H9 (cell line): ENCODE measurements at regions not wholly inside any gene's neighbourhood (a gene's known extent, or its start where the extent isn't known, plus 50 kb on each side); places are given as distances from the start of the nearest gene placed in this dataset.

Source experiments
- DNase-seq: peaks from one replicate; pipeline ENCODE4 v3.0.0-alpha.2; 2017
- H2AFZ ChIP-seq: one replicate; pipeline ENCODE4 v1.6.1; 2013; ENCODE audit warnings: mild to moderate bottlenecking, low read length, control low read depth, moderate library complexity
- H2AK5ac ChIP-seq: 2 replicates; pipeline ENCODE4 v1.6.1; 2013; ENCODE audit warnings: low read length, control low read depth, mixed read lengths; ENCODE audit not compliant: insufficient read length
- H2BK120ac ChIP-seq: one replicate; pipeline ENCODE4 v1.6.1; 2013; ENCODE audit warnings: low read depth, mild to moderate bottlenecking, low read length, control low read depth, inconsistent platforms; ENCODE audit not compliant: poor library complexity, severe bottlenecking
- H2BK12ac ChIP-seq: 2 replicates; pipeline ENCODE4 v1.6.1; 2013; ENCODE audit warnings: low read length, control low read depth, mixed read lengths, low read depth; ENCODE audit not compliant: insufficient read length
- H2BK15ac ChIP-seq: 2 replicates; pipeline ENCODE4 v1.6.1; 2013; ENCODE audit warnings: low read depth, low read length, control low read depth
- H2BK20ac ChIP-seq: one replicate; pipeline ENCODE4 v1.6.1; 2013; ENCODE audit warnings: low read depth, mild to moderate bottlenecking, low read length, control low read depth, inconsistent platforms; ENCODE audit not compliant: poor library complexity, severe bottlenecking
- H2BK5ac ChIP-seq: 2 replicates; pipeline ENCODE4 v1.6.1; 2013; ENCODE audit warnings: low read length, control low read depth, mixed read lengths; ENCODE audit not compliant: insufficient read length
- H3K14ac ChIP-seq: 2 replicates; pipeline ENCODE4 v1.6.1; 2013; ENCODE audit warnings: low read length, control low read depth; ENCODE audit not compliant: insufficient read depth
- H3K18ac ChIP-seq: 2 replicates; pipeline ENCODE4 v1.6.1; 2013; ENCODE audit warnings: low read depth, mild to moderate bottlenecking, mixed read lengths, low read length, control low read depth; ENCODE audit not compliant: insufficient read length
- H3K23ac ChIP-seq: 2 replicates; pipeline ENCODE4 v1.6.1; 2013; ENCODE audit warnings: low read length, control low read depth, mixed read lengths, low read depth; ENCODE audit not compliant: insufficient read length
- H3K23me2 ChIP-seq: 2 replicates; pipeline ENCODE4 v1.6.1; 2013; ENCODE audit warnings: low read depth, mild to moderate bottlenecking, mixed read lengths, low read length, control low read depth; ENCODE audit not compliant: insufficient read length, poor library complexity, severe bottlenecking
- H3K27ac ChIP-seq: 2 replicates; pipeline ENCODE4 v1.5.1; 2013; ENCODE audit warnings: low read length, control low read depth, mixed read lengths, low read depth; ENCODE audit not compliant: insufficient read length
- H3K27me3 ChIP-seq: 2 replicates; pipeline ENCODE4 v1.6.1; 2013; ENCODE audit warnings: low read length, control low read depth, inconsistent platforms; ENCODE audit not compliant: insufficient read depth
- H3K4ac ChIP-seq: 2 replicates; pipeline ENCODE4 v1.6.1; 2013; ENCODE audit warnings: low read depth, mild to moderate bottlenecking, control low read depth, inconsistent platforms, low read length, moderate library complexity
- H3K4me1 ChIP-seq: 2 replicates; pipeline ENCODE4 v1.6.1; 2013; ENCODE audit warnings: low read length, control low read depth, inconsistent platforms; ENCODE audit not compliant: insufficient read depth
- H3K4me2 ChIP-seq: 2 replicates; pipeline ENCODE4 v1.6.1; 2013; ENCODE audit warnings: low read length, control low read depth, mixed read lengths; ENCODE audit not compliant: insufficient read length, insufficient read depth
- H3K56ac ChIP-seq: 2 replicates; pipeline ENCODE4 v1.6.1; 2013; ENCODE audit warnings: low read depth, mild to moderate bottlenecking, mixed read lengths, low read length, control low read depth; ENCODE audit not compliant: insufficient read length
- H3K79me1 ChIP-seq: 2 replicates; pipeline ENCODE4 v1.6.1; 2013; ENCODE audit warnings: low read depth, mild to moderate bottlenecking, moderate library complexity, low read length, control low read depth, inconsistent platforms; ENCODE audit not compliant: insufficient read depth, poor library complexity, severe bottlenecking
- H3K79me2 ChIP-seq: 2 replicates; pipeline ENCODE4 v1.6.1; 2013; ENCODE audit warnings: low read length, control low read depth, inconsistent platforms; ENCODE audit not compliant: insufficient read depth
- H3K9ac ChIP-seq: 2 replicates; pipeline ENCODE4 v1.6.1; 2013; ENCODE audit warnings: low read length, control low read depth, mixed read lengths; ENCODE audit not compliant: insufficient read length; ENCODE audit errors: extremely low read depth
- H3K9me3 ChIP-seq: one replicate; pipeline ENCODE4 v1.6.1; 2013; ENCODE audit warnings: low read depth, low read length, inconsistent platforms; ENCODE audit not compliant: control insufficient read depth
- H3T11ph ChIP-seq: one replicate; pipeline ENCODE4 v1.6.1; 2013; ENCODE audit warnings: mild to moderate bottlenecking, low read length, control low read depth, inconsistent platforms
- H4K20me1 ChIP-seq: one replicate; pipeline ENCODE4 v1.6.1; 2013; ENCODE audit not compliant: control insufficient read depth, insufficient read length, insufficient read depth
- H4K5ac ChIP-seq: 2 replicates; pipeline ENCODE4 v1.6.1; 2013; ENCODE audit warnings: low read depth, mild to moderate bottlenecking, mixed read lengths, low read length, control low read depth; ENCODE audit not compliant: insufficient read length
- H4K8ac ChIP-seq: replicated peaks from 2 replicates; pipeline ENCODE4 v1.6.1; 2013; ENCODE audit warnings: low read length, control low read depth, mixed read lengths, low read depth; ENCODE audit not compliant: insufficient read length
- H4K91ac ChIP-seq: 2 replicates; pipeline ENCODE4 v1.6.1; 2013; ENCODE audit warnings: low read depth, mild to moderate bottlenecking, moderate library complexity, mixed read lengths, low read length, control low read depth; ENCODE audit not compliant: insufficient read length
- H3K27ac Mint-ChIP-seq, 3 experiments: 2 replicates in 2 of 3; 3 replicates in 1 of 3; pipeline ENCODE4 v1.8.0; 2020 to 2021; ENCODE audit warnings: mixed read lengths in 3 of 3, mild to moderate bottlenecking in 1 of 3, moderate library complexity in 1 of 3
- H3K27me3 Mint-ChIP-seq: 2 replicates; pipeline ENCODE4 v1.8.0; 2021; ENCODE audit warnings: low read depth, mild to moderate bottlenecking, moderate library complexity, mixed read lengths
- H3K36me3 Mint-ChIP-seq, 3 experiments: 2 replicates in 2 of 3; 3 replicates in 1 of 3; pipeline ENCODE4 v1.8.0; 2020 to 2021; ENCODE audit warnings: low read depth in 3 of 3, mixed read lengths in 3 of 3; ENCODE audit not compliant: insufficient read depth in 1 of 3
- H3K4me1 Mint-ChIP-seq, 2 experiments: 2 replicates each; pipeline ENCODE4 v1.8.0; 2020; ENCODE audit warnings: mixed read lengths in 2 of 2
- H3K4me3 Mint-ChIP-seq, 2 experiments: 2 replicates in 1 of 2; 3 replicates in 1 of 2; pipeline ENCODE4 v1.8.0; 2020 to 2021; ENCODE audit warnings: mild to moderate bottlenecking in 2 of 2, mixed read lengths in 2 of 2, moderate library complexity in 1 of 2
- H3K9me3 Mint-ChIP-seq, 2 experiments: 2 replicates in 1 of 2; 3 replicates in 1 of 2; pipeline ENCODE4 v1.8.0; 2020; ENCODE audit warnings: mild to moderate bottlenecking in 2 of 2, mixed read lengths in 2 of 2, moderate library complexity in 1 of 2
- TF ChIP-seq, protein P1 (sequence below): fragments of 200-600 bp; sonication (generic); conservative IDR thresholded peaks from 3 replicates; pipeline ENCODE4 v1.8.0; 2021; ENCODE audit warnings: antibody characterized with exemption, mild to moderate bottlenecking

- Histone ChIP-seq H3K4me2 (no peak overlapping the region), H3K79me2 (no peaks in the 10 kb centered on the region), H4K20me1 (no peaks in the 10 kb centered on the region), H2BK5ac (no peak overlapping the region), H3K4ac (no peak overlapping the region), H3K18ac (no peak overlapping the region), H3T11ph (no peak overlapping the region), H2BK12ac (no peak overlapping the region), H3K14ac (no peak overlapping the region), H3K9ac (no peak overlapping the region), H3K56ac (no peak overlapping the region), H2BK20ac (no peak overlapping the region), H4K5ac (no peak overlapping the region), H2BK120ac (no peak overlapping the region), H3K27ac (no peak overlapping the region), H3K23ac (no peak overlapping the region), H2BK15ac (no peak overlapping the region), H2AFZ (no peak overlapping the region), H3K4me1 (peaks cover 2% of the 10 kb centered on the region; the same call in 1 of the 2 replicates), H3K23me2 (no peaks in the 10 kb centered on the region), H3K27me3 (no peaks in the 10 kb centered on the region), H4K8ac (no peak overlapping the region), H3K79me1 (no peaks in the 10 kb centered on the region), H3K9me3 (peaks cover 4% of the 10 kb centered on the region), H4K91ac (no peak overlapping the region), H2AK5ac (no peak overlapping the region)
- Mint-ChIP-seq H3K9me3 (peaks cover 12 to 18% of the 10 kb centered on the region in 2 experiments), H3K4me3 (no peak overlapping the region), H3K4me1 (no peaks in the 10 kb centered on the region), H3K27ac (no peak overlapping the region), H3K36me3 (peaks cover 10 to 16% (median 13%) of the 10 kb centered on the region in 3 experiments; a peak in 6 of 7 replicates), H3K27me3 (no peaks in the 10 kb centered on the region)
- DNase-seq, result no peak
- TF ChIP-seq, protein P1, sequence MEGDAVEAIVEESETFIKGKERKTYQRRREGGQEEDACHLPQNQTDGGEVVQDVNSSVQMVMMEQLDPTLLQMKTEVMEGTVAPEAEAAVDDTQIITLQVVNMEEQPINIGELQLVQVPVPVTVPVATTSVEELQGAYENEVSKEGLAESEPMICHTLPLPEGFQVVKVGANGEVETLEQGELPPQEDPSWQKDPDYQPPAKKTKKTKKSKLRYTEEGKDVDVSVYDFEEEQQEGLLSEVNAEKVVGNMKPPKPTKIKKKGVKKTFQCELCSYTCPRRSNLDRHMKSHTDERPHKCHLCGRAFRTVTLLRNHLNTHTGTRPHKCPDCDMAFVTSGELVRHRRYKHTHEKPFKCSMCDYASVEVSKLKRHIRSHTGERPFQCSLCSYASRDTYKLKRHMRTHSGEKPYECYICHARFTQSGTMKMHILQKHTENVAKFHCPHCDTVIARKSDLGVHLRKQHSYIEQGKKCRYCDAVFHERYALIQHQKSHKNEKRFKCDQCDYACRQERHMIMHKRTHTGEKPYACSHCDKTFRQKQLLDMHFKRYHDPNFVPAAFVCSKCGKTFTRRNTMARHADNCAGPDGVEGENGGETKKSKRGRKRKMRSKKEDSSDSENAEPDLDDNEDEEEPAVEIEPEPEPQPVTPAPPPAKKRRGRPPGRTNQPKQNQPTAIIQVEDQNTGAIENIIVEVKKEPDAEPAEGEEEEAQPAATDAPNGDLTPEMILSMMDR, result no peak
Observed at GRCh38 chr6:67870321-67870720, 764.8 kb upstream of the ADGRB3 start.
